GM19438 (cell line): ENCODE measurements at regions not wholly inside any gene's neighbourhood (a gene's known extent, or its start where the extent isn't known, plus 50 kb on each side); places are given as distances from the start of the nearest gene placed in this dataset.

Experiments used
- ATAC-seq: cut with Tn5 transposase; IDR thresholded peaks from one replicate; pipeline ENCODE4 v1.9.1; 2021; ENCODE audit warnings: low read depth; ENCODE audit not compliant: unreplicated experiment

DNA sequence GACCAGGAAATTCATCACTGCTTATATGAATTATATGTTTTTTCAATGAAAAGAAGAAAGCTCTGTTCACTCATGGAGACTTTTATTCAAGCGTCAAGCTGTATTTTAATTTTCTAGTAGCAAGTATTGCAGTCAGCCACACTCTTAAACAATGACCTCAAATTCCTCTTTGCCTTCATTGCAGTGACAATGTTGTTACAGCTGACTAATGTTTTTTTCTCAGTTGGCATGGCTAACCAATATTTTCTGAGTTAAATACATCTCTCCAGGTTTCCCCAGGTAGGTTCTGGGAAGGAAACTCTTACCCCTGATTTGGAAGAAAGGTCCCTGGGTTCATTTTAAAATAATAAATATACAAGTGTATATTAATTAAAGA lies 241.5 kb downstream of the WDR11 start:
- ATAC-seq, result no peak

DNA sequence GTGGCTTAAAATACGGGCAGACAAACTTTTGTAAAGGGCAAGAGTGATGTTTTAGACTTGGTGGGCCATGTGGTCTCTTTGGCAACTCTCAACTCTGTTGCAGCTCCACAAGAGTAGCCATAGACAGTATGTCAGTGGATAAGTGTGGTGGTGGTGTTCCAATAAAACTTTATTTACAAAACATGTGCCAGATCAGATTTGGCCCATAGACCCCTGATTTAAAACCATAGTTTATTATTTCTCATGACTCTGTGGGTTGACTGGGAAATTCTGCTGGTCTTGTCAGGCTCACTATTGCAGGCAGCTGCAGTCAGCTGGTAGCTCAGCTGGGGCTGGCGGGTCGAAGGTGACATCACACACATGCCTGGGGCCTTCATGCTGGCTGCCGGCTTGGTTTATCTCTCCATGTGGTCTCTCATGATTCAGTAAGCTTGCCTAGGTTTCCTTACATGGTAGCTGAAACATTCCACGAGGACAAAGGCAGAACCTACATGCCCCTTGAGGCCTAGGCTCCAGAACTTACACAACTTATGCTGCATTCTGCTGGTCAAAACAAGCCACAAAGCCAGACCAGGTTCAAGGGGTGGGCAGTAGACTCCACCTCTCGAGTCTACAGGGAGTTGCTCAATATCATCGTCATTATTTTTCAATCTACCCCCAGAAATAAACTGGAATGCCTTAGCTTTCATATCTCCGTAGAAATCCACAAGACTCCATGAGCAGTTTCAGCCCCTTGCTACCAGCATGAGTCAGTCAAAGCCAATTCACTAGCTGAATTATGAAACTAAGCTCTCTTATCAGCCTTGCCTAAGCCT lies 245.7 kb downstream of the WDR11 start:
- no peak for ATAC-seq

DNA sequence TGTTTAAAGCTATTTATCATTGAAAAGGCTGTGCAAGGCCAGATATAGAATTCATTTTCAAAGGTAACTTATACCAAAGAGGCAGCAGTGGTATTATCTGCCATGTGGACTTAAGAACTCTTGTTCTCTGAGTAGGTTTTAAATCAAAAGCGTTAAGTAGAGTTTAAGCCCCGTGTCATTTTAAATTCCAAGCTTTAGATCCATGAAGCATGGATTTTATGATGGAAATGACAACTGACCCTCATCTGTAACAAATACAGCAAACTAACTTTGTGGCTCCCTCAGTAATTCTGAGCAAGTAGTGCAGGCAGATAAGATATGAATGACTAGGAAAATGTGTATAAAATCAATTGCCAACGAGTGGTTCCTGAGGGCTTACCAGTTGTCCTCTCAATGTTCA lies 247.0 kb downstream of the WDR11 start:
- no peak for ATAC-seq

DNA sequence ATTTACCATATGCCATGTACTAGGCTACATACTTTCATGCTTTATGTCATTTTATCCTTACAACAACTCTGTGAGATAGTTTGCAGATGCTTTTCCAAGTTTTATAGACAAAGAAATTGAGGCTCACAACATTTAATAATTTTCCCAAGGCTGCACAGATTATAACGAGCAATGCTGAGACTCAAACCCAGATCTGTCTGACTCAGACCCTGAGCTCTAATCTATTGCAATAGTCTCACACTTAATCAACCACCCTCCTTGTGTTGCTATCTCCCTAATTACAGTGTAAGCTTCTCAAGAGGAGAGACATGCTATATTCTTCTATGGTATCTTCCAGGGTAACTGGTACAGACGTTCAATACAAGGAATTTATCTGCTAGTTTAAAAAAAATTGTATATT lies 247.6 kb downstream of the WDR11 start:
- ATAC-seq, result no peak

DNA sequence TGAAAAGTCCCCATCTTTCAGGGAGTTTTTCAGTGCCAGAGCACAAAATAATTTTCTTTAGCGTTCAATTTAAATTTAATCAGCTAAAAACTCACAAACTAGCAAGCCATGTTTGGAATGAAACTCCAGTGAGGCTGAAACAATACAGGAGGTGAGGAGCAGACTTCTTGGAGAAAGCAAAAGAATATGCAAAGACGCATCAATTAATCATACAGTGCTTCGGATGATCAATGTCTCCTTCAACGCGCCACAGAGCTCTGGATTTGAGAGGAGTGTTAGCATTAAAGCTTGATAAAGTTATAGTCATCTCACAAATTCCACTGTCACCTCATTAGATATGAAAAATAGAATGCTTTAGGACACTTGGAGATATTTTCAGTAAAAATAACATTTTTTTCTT lies 248.0 kb downstream of the WDR11 start:
- ATAC-seq, result no peak

DNA sequence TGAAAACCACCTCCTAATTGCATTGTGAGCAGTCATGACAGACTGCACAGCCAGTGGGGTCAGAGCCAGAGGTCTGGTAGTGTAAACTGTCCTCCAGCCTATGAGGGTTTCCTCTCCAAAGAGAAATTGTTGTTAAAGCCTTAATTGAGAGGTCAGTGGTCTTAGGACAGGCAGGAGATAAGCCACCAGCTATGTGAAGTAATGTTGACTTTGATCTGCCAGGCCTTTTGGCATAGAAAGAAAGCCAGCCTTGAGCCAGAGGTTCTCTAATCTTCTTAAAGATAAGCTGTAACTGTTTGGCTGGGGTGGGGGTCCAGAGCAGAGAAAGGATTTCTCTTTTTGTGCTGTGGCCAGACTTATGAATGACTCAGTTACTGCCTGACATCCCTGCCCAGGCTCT lies 248.4 kb downstream of the WDR11 start:
- ATAC-seq, result no peak

DNA sequence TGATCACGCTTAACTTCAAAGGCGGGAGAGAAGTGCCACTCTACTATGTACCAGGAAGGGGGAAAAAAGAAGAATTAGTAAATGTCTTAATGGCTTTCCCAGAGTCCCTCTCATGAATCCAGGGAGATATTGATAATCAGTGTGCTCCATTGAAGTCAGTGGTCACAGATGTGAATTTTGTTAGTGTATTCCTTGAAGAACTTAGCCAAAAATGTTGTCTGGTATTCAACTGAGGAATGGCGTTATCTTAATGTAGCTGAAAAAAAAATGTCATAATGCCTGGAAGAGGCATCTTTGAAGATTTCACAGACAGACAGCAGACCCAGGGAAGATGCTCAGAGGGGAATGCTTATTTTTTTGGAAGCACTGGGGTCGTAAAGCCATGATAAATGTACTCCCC lies 250.4 kb downstream of the WDR11 start:
- ATAC-seq, result no peak

DNA sequence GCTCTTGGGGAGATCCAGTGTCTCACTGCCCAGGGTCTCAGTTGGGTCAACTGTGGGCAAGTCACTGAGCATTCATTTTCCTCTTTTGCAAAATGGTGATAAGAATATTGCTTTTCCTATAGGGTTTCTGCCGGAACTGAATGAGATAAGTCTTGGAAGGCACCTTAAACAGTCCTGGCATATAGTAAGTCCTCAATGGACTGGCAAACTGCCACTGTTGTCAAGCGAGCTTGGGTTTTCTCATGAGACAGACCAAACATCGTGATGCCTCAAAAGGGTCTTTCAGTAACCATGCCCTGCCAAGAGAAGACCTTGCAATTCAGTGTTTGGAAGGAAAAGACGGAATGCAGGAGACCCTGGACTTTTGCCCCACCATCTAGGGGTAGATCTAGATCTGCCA lies 251.5 kb downstream of the WDR11 start:
- no peak for ATAC-seq

DNA sequence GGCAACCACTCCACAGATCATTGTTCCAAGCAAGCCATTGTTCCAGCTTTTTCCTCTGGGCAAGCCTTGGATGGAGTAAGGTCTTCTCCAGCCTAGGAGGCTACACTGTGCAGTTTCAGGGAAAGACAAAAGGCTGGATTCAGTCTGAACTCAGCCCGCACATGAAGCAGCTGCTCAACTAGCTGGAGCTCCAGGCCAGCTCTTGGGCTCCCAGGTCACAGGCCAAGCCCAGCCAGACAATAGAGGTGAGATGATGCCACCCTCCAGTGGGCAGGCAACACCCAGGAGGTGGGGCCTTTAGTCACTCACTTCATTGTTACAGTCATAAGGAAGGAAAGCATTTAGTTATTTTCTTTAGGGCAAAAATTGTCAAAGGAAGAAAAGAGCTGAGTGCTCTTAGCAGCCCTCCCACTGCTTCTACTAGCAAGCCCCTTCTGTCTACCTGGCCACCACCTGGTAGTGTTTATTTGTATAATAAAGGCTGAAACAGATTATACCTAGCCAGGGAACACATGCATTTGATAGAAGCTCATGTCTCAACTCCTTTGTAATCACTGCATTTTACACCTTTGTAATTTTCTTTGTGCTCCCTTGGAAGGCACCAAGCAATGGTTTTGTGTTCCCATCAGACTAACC lies 253.4 kb downstream of the WDR11 start:
- ATAC-seq, result no peak

DNA sequence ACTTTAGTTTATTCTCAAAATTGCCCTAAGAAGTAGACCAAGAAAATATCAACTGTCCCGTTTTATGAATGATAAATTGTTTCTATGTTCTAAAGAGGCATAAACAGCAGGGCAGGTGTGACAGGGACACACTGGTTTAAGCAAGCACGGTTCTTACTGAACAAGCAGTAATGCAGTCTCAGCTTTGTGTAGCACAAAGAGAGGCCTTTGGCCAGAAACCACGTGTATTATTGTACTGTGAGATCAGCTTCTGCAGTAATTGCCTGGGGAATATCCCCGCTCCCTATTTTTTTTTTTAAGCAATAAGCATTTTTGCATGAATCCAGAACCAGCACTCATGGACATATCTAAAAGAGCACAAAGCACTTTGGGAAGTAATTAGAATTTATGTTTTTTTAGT lies 255.4 kb downstream of the WDR11 start:
- ATAC-seq, result no peak

DNA sequence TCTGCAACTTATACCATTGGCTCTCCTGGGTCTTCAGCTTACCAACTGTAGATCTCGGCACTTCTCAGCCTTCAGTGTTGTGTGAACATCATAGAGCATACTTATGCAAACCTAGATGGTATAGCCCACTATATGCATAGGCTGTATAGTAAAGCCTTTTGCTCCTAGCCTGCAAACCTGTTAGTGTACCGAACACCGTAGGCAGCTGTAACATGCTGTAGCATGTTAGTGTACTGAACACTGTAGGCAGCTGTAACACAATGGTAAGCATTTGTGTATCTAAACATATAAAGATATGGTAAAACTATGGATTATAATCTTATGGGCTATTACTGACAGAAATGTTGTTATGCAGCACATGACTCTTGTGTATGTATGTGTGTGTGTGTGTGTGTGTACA lies 256.9 kb downstream of the WDR11 start:
- no peak for ATAC-seq

DNA sequence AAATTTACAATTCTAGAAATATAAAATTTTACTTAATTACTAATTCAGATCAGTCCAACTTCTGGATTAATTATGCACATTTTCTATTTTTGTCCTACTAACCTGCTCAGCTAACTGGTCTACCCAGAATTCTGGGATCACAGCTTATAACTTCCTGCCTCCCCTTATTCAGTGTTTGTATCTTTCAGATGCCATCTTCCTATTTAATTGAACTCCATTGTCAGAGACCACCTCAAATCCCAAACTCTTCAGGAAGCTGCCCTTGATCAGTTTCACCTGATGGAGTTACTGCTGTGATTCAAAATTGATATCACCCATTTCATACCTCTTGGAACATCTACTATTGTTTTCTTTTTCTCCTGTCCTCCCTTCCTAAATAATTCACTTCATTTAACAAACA lies 259.2 kb downstream of the WDR11 start:
- no peak for ATAC-seq

DNA sequence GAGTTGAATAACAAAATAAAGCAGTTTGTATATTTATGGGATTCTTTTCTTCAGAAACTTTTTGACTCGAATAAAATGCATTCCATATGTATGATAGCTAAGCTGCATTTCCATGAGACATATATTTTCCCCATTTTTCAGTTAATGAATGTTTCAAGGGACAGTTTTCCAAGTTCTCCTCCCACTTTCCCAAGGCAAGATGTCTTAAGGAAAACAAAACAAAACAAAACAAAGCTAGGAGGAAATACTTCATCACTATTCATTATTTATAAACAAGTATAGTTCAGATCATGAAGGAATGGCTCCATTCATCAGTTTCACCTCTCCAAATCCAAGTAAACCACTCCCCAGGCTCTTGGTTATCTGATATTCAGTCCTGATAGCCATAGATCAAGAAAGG lies 261.0 kb downstream of the WDR11 start:
- no peak for ATAC-seq

DNA sequence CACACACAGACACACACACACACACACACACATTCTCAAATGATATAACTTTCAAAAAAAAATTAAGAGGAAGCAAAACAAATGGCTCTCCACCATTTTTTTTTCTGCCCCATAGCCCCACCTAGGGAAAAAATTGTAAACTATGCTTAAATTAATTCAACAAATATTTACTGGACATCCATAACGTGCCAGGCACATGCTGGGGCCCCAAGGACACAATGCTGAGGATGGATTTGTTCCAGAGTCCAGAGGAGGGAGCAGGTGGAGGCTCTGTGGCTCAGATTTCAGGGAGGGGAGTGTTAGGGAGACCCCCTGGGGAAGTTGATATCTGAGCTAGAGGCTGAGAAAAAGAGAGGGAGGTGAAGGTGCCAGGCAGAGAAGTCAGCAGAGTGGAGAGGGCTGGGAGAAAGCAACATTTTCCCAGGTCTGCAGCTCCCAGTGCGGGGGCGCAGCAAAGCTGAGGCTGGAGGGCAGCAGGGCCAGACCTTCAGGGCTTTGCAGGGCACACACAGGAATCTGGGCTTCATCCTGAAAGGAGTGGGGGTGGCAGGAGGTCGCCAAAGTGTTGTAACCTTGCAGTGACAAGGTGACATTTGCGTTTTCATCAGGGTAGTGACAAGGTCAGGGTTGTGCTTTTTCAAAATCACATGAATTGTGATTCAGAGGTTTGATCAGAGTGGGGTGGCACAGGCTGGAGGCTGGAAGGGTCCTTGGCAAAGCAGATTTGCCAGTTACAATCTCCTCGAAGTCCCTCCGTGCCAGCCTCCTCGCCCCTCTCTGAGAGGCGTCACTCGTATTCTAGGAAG lies 261.6 kb downstream of the WDR11 start:
- no peak for ATAC-seq

DNA sequence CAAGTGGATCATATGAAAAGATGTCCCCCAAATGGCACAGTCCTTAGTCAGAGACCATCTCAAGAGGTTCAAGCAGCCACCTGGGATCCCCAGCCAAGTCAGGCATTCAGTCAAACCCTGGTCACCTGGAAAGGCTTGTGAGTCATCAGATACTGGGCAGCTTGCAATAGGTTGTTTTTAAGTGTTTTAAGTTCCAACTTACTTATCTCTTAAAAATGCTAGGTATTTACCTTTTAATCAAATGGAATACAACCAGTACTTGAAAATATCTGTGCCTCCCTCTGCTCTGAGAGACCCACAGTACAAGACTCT lies 262.2 kb downstream of the WDR11 start:
- no peak for ATAC-seq

DNA sequence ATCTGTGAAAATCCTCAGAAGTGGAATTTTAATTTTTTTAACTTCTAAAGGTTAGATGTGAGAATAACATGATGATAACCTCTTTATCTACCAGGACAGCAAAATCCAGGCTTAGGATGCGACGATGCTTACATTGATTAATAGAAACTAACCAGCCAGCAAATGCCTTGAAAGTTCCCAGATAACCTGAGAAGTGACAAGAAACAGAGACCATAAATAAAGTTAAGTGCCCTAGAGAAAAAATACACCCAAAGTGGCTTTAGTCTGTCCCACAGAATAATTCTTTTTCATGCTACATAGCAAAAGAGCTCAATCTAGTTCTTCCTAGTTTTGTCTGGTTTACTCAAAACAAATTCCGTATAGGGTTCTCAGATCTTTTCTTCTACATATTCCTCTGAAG lies 262.7 kb downstream of the WDR11 start:
- no peak for ATAC-seq

DNA sequence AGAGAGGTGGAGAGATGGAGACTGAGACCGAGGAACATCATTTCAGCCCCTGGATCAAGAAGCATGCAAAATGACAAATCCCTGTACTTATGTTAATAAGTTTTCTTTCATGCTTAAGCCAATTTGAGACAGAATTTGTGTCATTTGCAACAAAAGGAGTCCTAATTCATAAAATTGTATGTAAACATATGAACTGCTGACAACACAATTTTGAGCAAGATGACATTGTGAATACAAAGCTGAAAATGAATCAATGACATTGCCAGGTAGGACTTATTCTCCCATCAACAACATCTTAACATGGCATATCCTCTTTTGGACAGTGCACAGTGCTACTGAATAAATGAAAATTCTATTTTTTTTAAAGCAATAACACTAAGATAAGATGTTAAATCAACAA lies 264.0 kb downstream of the WDR11 start:
- no peak for ATAC-seq

DNA sequence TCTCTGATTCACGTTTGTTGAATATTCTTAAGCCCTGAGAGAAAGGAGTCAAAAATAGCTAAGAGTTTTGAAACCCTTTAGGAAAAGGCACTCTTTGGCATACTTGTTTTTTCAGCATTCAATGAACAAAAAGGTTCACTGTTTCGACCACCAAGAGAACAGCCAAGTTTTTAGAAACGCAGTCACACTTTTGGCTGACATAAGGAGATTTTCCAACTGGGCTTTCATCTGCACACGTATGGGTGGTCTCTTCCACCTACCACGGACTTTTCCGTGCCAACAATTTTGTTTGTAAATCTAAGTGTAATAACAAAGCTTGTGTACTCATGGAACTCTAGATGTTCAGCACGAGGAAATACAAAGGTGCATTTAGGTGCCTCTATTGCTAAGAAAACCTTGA lies 270.3 kb downstream of the WDR11 start:
- no peak for ATAC-seq

DNA sequence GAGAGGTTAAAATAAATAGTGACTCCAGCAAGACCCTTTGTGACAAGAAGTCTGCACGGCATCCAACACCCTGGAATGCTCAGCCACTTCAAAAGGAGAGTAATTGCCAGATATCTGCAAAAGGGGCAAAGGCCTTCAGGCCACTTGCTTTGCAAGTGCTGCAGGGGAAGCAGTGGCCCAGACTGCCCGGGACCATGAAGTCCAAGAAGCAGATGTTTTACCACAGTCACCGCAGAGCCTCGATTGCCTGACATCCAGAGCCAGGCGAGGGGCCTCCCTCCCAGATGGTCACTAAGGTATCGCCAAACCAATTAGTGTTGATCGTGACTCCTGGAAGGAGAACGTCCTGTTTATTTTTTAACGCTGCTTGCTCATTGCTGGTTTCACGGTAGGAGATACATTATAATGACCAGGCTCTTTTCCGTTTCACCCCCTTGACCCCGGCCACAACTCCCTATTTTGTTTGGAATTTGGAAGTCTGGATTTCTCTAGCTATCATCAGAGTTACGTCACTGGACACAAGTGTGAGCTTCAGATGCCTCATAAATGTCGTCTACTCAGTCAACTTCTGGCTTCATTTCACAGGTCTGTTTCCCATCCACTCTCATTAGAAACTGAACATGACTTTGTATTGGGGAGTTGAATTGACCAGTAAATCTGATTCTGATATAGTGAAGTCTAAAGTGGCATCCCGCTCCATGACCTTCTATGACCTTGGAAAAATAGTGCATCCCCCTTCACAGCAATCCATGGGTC lies 276.2 kb downstream of the WDR11 start:
- no peak for ATAC-seq

DNA sequence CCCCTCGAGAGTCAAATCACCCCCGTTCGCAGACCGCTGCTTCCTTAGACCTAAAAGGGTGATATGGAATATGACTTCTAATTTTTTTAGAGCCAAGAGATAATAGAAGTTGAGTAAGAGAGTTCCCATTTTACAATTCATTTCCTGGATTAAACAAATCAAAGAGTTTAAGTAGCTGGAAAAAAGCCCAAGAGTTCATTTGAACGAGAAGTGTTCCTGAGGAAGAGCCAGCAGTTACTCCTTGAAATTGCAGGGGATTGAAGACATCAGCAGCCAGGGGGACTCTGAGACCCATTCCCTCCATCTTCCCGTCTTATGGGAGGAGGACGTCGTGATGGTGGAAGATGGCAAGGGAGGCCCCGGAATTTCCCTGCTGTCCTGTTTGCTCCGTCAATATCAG lies 277.0 kb downstream of the WDR11 start:
- ATAC-seq, result no peak

DNA sequence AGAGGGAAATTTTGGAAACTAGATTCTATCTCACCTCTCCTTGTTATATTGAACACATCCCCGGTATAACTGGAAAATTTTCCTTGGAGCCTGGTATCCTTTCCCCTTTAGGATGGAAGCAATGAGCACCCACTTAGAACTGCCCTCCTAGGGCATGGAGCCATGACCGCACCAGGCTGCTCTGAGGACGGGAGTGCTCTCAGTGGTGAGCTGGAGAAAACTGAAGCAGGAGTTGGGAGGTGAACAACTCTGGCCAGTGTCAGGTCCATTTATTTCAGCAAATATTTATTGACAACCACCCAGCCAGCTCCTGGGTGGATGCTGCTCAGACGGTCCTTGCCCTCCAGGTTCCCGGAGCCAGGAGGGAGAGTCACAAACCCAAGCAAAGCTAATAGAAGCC lies 278.1 kb downstream of the WDR11 start:
- ATAC-seq, result no peak
